IMR-90 (cell line): ENCODE measurements at regions not wholly inside any gene's neighbourhood (a gene's known extent, or its start where the extent isn't known, plus 50 kb on each side); places are given as distances from the start of the nearest gene placed in this dataset.

ENCODE experiments used
- ATAC-seq: fragments of 200-7000 bp; cut with Tn5 transposase; 2 replicates; pipeline ENCODE4 v1.9.1; 2020; ENCODE audit warnings: low read depth, mild to moderate bottlenecking, moderate library complexity
- BruUV-seq: library from RNA; stranded (reverse); fragments of 400-500 nt; replicated peaks from 2 replicates; lab custom pipeline; 2021; lab: Mats Ljungman, UMichigan
- CTCF ChIA-PET: fragments of 300-600 bp; formaldehyde crosslinking; extraction: SDS; loops from one replicate; lab custom pipeline; 2021; ENCODE audit warnings: antibody characterized with exemption; lab: Yijun Ruan, JAX
- POLR2A ChIA-PET: fragments of 300-600 bp; sonication (Branson Sonifier 250); formaldehyde crosslinking; loops from one replicate; lab custom pipeline; 2022; ENCODE audit warnings: antibody characterized with exemption; ENCODE audit not compliant: unreplicated experiment; lab: Charles Lee
- DNase-seq: peaks from one replicate; pipeline ENCODE4 v3.0.0; 2013
- H2AFZ ChIP-seq: replicated peaks from 2 replicates; pipeline ENCODE3; 2013; ENCODE audit warnings: low read length, mild to moderate bottlenecking; ENCODE audit not compliant: poor library complexity
- H2AK5ac ChIP-seq: 2 replicates; pipeline ENCODE4 v1.6.1; 2013; ENCODE audit warnings: low read depth, low read length, inconsistent platforms
- H2AK9ac ChIP-seq: replicated peaks from 2 replicates; pipeline ENCODE3; 2013; ENCODE audit warnings: mild to moderate bottlenecking, low read depth, low read length, moderate library complexity; ENCODE audit not compliant: poor library complexity
- H2BK120ac ChIP-seq: 2 replicates; pipeline ENCODE4 v1.6.1; 2013; ENCODE audit warnings: low read depth, low read length, inconsistent platforms
- H2BK15ac ChIP-seq: 3 replicates; pipeline ENCODE4 v1.6.1; 2013; ENCODE audit warnings: low read depth, low read length, inconsistent platforms
- H2BK20ac ChIP-seq: 2 replicates; pipeline ENCODE4 v1.6.1; 2013; ENCODE audit warnings: low read depth, mild to moderate bottlenecking, inconsistent platforms, low read length, moderate library complexity
- H2BK5ac ChIP-seq: 2 replicates; pipeline ENCODE4 v1.6.1; 2013; ENCODE audit warnings: mild to moderate bottlenecking, low read depth, low read length, inconsistent platforms; ENCODE audit not compliant: poor library complexity, severe bottlenecking
- H3K14ac ChIP-seq: replicated peaks from 2 replicates; pipeline ENCODE4 v1.6.1; 2013; ENCODE audit warnings: low read depth, low read length, inconsistent platforms
- H3K18ac ChIP-seq: 2 replicates; pipeline ENCODE4 v1.6.1; 2013; ENCODE audit warnings: low read depth, low read length, control low read depth
- H3K23ac ChIP-seq: 2 replicates; pipeline ENCODE4 v1.6.1; 2013; ENCODE audit warnings: low read depth, low read length, inconsistent platforms
- H3K27ac ChIP-seq: 2 replicates; pipeline ENCODE4 v1.5.1; 2013; ENCODE audit warnings: mild to moderate bottlenecking, control low read depth, low read length; ENCODE audit not compliant: insufficient read depth
- H3K27me3 ChIP-seq: 2 replicates; pipeline ENCODE4 v1.6.1; 2013; ENCODE audit warnings: low read length; ENCODE audit not compliant: control insufficient read depth, insufficient read depth
- H3K36me3 ChIP-seq: 2 replicates; pipeline ENCODE4 v1.6.1; 2013; ENCODE audit warnings: low read length, mixed read lengths; ENCODE audit not compliant: control insufficient read depth, insufficient read depth
- H3K4ac ChIP-seq: 2 replicates; pipeline ENCODE4 v1.6.1; 2013; ENCODE audit warnings: low read depth, low read length, inconsistent platforms
- H3K4me1 ChIP-seq: 2 replicates; pipeline ENCODE4 v1.6.1; 2013; ENCODE audit warnings: low read length, mixed read lengths; ENCODE audit not compliant: control insufficient read depth, insufficient read depth
- H3K4me2 ChIP-seq: 2 replicates; pipeline ENCODE4 v1.6.1; 2013; ENCODE audit warnings: low read depth, mild to moderate bottlenecking, control low read depth, low read length, moderate library complexity
- H3K4me3 ChIP-seq: 2 replicates; pipeline ENCODE4 v1.5.1; 2013; ENCODE audit warnings: low read depth, mild to moderate bottlenecking, control low read depth, low read length, moderate library complexity; ENCODE audit not compliant: insufficient read depth
- H3K56ac ChIP-seq: 2 replicates; pipeline ENCODE4 v1.6.1; 2013; ENCODE audit warnings: low read length, inconsistent platforms; ENCODE audit not compliant: insufficient read depth; ENCODE audit errors: extremely low read depth
- H3K79me1 ChIP-seq, 2 experiments: 2 replicates each; pipeline ENCODE4 v1.6.1; 2013; ENCODE audit warnings: low read length in 2 of 2, inconsistent platforms in 1 of 2, low read depth in 1 of 2
- H3K9ac ChIP-seq: 2 replicates; pipeline ENCODE4 v1.6.1; 2013; ENCODE audit warnings: low read depth, low read length, control low read depth
- H3K9me1 ChIP-seq: 2 replicates; pipeline ENCODE4 v1.6.1; 2013; ENCODE audit warnings: low read length, inconsistent platforms; ENCODE audit not compliant: insufficient read depth
- H3K9me3 ChIP-seq: 2 replicates; pipeline ENCODE4 v1.6.1; 2013; ENCODE audit warnings: low read length; ENCODE audit not compliant: control insufficient read depth, insufficient read depth
- H4K20me1 ChIP-seq: 2 replicates; pipeline ENCODE4 v1.6.1; 2013; ENCODE audit warnings: low read length, inconsistent platforms; ENCODE audit not compliant: insufficient read depth
- H4K5ac ChIP-seq: 2 replicates; pipeline ENCODE4 v1.6.1; 2013; ENCODE audit warnings: mild to moderate bottlenecking, low read depth, low read length, control low read depth
- H4K8ac ChIP-seq, 2 experiments: 2 replicates each; pipeline ENCODE4 v1.6.1; 2013; ENCODE audit warnings: low read depth in 2 of 2, low read length in 2 of 2, control low read depth in 1 of 2, inconsistent platforms in 1 of 2
- H4K91ac ChIP-seq: 2 replicates; pipeline ENCODE4 v1.6.1; 2013; ENCODE audit warnings: low read depth, low read length, inconsistent platforms; ENCODE audit not compliant: insufficient read depth
- BHLHE40 ChIP-seq: fragments of 150-350 bp; IDR thresholded peaks from 2 replicates; pipeline ENCODE4 v1.6.1; 2016; ENCODE audit warnings: mild to moderate bottlenecking, low read depth, low read length
- CEBPB ChIP-seq: IDR thresholded peaks from 2 replicates; pipeline ENCODE4 v1.6.1; 2012; ENCODE audit warnings: low read depth, low read length, improper control_type of control experiment
- CHD1 ChIP-seq: IDR thresholded peaks from 2 replicates; pipeline ENCODE4 v1.6.1; 2012; ENCODE audit warnings: low read depth, low read length, improper control_type of control experiment
- CTCF ChIP-seq: conservative IDR thresholded peaks from 2 replicates; pipeline ENCODE4 v1.5.1; 2012; ENCODE audit warnings: mild to moderate bottlenecking, low read depth, low read length, improper control_type of control experiment
- ELK1 ChIP-seq: fragments of 150-350 bp; IDR thresholded peaks from 2 replicates; pipeline ENCODE4 v1.6.1; 2016; ENCODE audit warnings: low read depth, mild to moderate bottlenecking, low read length, moderate library complexity, borderline replicate concordance
- FOS ChIP-seq: fragments of 150-350 bp; IDR thresholded peaks from 2 replicates; pipeline ENCODE4 v1.6.1; 2016; ENCODE audit warnings: low read depth, low read length
- MAFK ChIP-seq: IDR thresholded peaks from 2 replicates; pipeline ENCODE4 v1.6.1; 2012; ENCODE audit warnings: low read depth, low read length, improper control_type of control experiment
- MAZ ChIP-seq: IDR thresholded peaks from 2 replicates; pipeline ENCODE4 v1.6.1; 2012; ENCODE audit warnings: low read depth, mild to moderate bottlenecking, low read length, improper control_type of control experiment, moderate library complexity, borderline replicate concordance
- MXI1 ChIP-seq: IDR thresholded peaks from 2 replicates; pipeline ENCODE4 v1.6.1; 2012; ENCODE audit warnings: low read depth, mild to moderate bottlenecking, low read length, moderate library complexity, borderline replicate concordance
- NFE2L2 ChIP-seq: fragments of 150-350 bp; IDR thresholded peaks from 2 replicates; pipeline ENCODE4 v1.6.1; 2016; ENCODE audit warnings: low read depth, mild to moderate bottlenecking, low read length
- POLR2A ChIP-seq: IDR thresholded peaks from 2 replicates; pipeline ENCODE4 v1.6.1; 2012; ENCODE audit warnings: mild to moderate bottlenecking, low read depth, low read length
- RAD21 ChIP-seq: IDR thresholded peaks from 2 replicates; pipeline ENCODE4 v1.6.1; 2012; ENCODE audit warnings: low read length, improper control_type of control experiment
- RCOR1 ChIP-seq: IDR thresholded peaks from 2 replicates; pipeline ENCODE4 v1.6.1; 2012; ENCODE audit warnings: mild to moderate bottlenecking, low read length, improper control_type of control experiment; ENCODE audit not compliant: insufficient replicate concordance
- RFX5 ChIP-seq: IDR thresholded peaks from 2 replicates; pipeline ENCODE4 v1.8.0; 2012; ENCODE audit warnings: low read depth, mild to moderate bottlenecking, low read length, moderate library complexity
- SMC3 ChIP-seq: fragments of 150-350 bp; IDR thresholded peaks from 2 replicates; pipeline ENCODE4 v1.6.1; 2016; ENCODE audit warnings: low read depth, mild to moderate bottlenecking, antibody characterized with exemption, low read length, moderate library complexity
- USF2 ChIP-seq: fragments of 150-350 bp; IDR thresholded peaks from 2 replicates; pipeline ENCODE4 v1.6.1; 2017; ENCODE audit warnings: mild to moderate bottlenecking, antibody characterized with exemption, low read length, low read depth
- WGBS, 2 experiments: methylation state at CpG; one replicate each; pipeline versions ENCODE4 v1.1.5 to v1.1.7; 2013; ENCODE audit warnings: missing lambda C conversion rate in 2 of 2; ENCODE audit not compliant: insufficient read length in 1 of 2; ENCODE audit errors: extremely low coverage in 2 of 2; 5-methylcytosine and 5-hydroxymethylcytosine counted together
- dilution Hi-C: fragments of 300-500 bp; cut with HindIII; formaldehyde crosslinking; loops from one replicate; pipeline ENCODE4 v1.14.3; 2018; ENCODE audit warnings: low sequenced_read_pairs; ENCODE audit not compliant: unreplicated experiment
- in situ Hi-C: fragments of 300-500 bp; cut with MboI; formaldehyde crosslinking; loops from 3 replicates; pipeline ENCODE4 v1.14.3; 2019; ENCODE audit warnings: low sequenced_read_pairs, inconsistent platforms, mixed read lengths
- intact Hi-C: fragments of 100-400 bp; cut with micrococcal nuclease; formaldehyde crosslinking; loops from 2 replicates; pipeline ENCODE4 v1.10.0; 2022

- Histone ChIP-seq H2AK9ac (no peak overlapping the region), H3K36me3 (no peaks in the 10 kb centered on the region), H3K4ac (no peak overlapping the region), H3K23ac (no peak overlapping the region), H2BK20ac (no peak overlapping the region), H3K4me3 (no peak overlapping the region), H3K27me3 (no peaks in the 10 kb centered on the region), H4K91ac (no peak overlapping the region), H3K4me1 (no peaks in the 10 kb centered on the region), H2BK15ac (no peak overlapping the region), H4K5ac (no peak overlapping the region), H2AFZ (no peak overlapping the region), H2BK5ac (no peak overlapping the region), H3K9ac (no peak overlapping the region), H3K14ac (no peak overlapping the region), H3K9me3 (no peaks in the 10 kb centered on the region; the same call in 1 of the 2 replicates), H2AK5ac (no peak overlapping the region), H3K27ac (no peak overlapping the region), H4K8ac (no peak overlapping the region), H3K79me1 (no peaks in the 10 kb centered on the region), H3K4me2 (no peak overlapping the region), H3K56ac (no peak overlapping the region), H4K20me1 (no peaks in the 10 kb centered on the region), H2BK120ac (no peak overlapping the region), H3K9me1 (no peaks in the 10 kb centered on the region), H3K18ac (no peak overlapping the region)
- POLR2A ChIA-PET: no interaction called here
- CTCF ChIA-PET: no interaction called here
- no peak for DNase-seq
- 40% methylated on average over 1 of the region's 1 CpG; no CpG with 5 or more reads in 1 of the 2 experiments for WGBS, 2 experiments
- dilution Hi-C loops (no loop called here), intact Hi-C loops (no loop called here), in situ Hi-C loops (no loop called here)
- no peak for ATAC-seq
- BruUV-seq: no TSS peak
- TF ChIP-seq MAFK (no peak), FOS (no peak), CTCF (no peak), ELK1 (no peak), NFE2L2 (no peak), USF2 (no peak), MAZ (no peak), RAD21 (no peak), SMC3 (no peak), CHD1 (no peak), CEBPB (no peak), RCOR1 (no peak), RFX5 (no peak), POLR2A (no peak), BHLHE40 (no peak), MXI1 (no peak)
Observed at GRCh38 chr13:72448082-72448481, 279.3 kb downstream of the MZT1 start.
